ENCODE measurements at regions not wholly inside any gene's neighbourhood (a gene's known extent, or its start where the extent isn't known, plus 50 kb on each side); places are given as distances from the start of the nearest gene placed in this dataset.

DNA sequence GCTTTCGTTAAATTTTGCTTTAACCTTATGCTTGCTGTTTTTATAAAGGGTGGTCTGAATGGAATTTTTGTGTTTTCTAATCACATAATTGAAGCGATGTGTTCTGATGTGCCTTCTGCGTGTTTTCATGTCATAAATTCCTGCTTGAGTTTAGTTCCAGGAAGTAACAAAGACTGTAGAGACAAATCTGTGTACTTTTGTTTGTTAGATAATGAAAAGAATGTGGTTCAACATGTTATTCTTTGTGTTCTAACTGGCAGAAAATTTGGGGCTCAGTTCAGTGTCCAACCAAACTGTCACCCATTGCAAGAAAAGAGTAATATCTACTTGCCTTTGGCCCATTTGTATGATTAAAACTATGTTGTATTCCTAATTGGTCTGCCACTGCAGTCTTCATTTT lies 324.0 kb downstream of the DIPK2A start:
- TF ChIP-seq CTCF (IDR thresholded peaks at IDR 0.05; ENCODE audit: low read depth, low read length, poor library complexity, severe bottlenecking), result no peak
- no peak for TF ChIP-seq EZH2phosphoT487 (IDR thresholded peaks at IDR 0.05; ENCODE audit: borderline replicate concordance, low read length)

Measured in DOHH2 (cell line).